H1 (cell line): ENCODE measurements at regions not wholly inside any gene's neighbourhood (a gene's known extent, or its start where the extent isn't known, plus 50 kb on each side); places are given as distances from the start of the nearest gene placed in this dataset.

ENCODE experiments used
- CTCF ChIA-PET: fragments of 300-600 bp; sonication (Branson Sonifier 250); formaldehyde crosslinking; loops from one replicate; lab custom pipeline; 2021; ENCODE audit not compliant: partially characterized antibody; lab: Charles Lee
- POLR2A ChIA-PET: fragments of 300-600 bp; sonication (Branson Sonifier 250); formaldehyde crosslinking; loops from one replicate; lab custom pipeline; 2021; ENCODE audit warnings: inconsistent platforms; ENCODE audit not compliant: partially characterized antibody; lab: Charles Lee
- DNase-seq, 2 experiments: peaks; one replicate each; pipeline versions ENCODE4 v3.0.0 to v3.0.0-alpha.2; 2010 to 2022; ENCODE audit warnings: low spot score in 2 of 2, low read depth in 1 of 2, mixed read lengths in 1 of 2
- FAIRE-seq: peaks from 2 replicates; lab custom pipeline; 2011; peaks lifted over from hg19 to GRCh38; lab: Jason Lieb, UNC
- H2AFZ ChIP-seq: 2 replicates; pipeline ENCODE4 v1.8.1; 2012; ENCODE audit warnings: low read length, inconsistent platforms
- H2AK5ac ChIP-seq: 2 replicates; pipeline ENCODE4 v1.6.1; 2013; ENCODE audit warnings: low read depth, low read length
- H2BK120ac ChIP-seq: replicated peaks from 2 replicates; pipeline ENCODE3; 2013; ENCODE audit warnings: low read depth, low read length, inconsistent platforms
- H2BK12ac ChIP-seq: 2 replicates; pipeline ENCODE4 v1.6.1; 2013; ENCODE audit warnings: low read depth, low read length
- H2BK15ac ChIP-seq: 2 replicates; pipeline ENCODE4 v1.6.1; 2013; ENCODE audit warnings: low read length
- H2BK20ac ChIP-seq: 2 replicates; pipeline ENCODE4 v1.6.1; 2013; ENCODE audit warnings: low read length
- H2BK5ac ChIP-seq: 2 replicates; pipeline ENCODE4 v1.6.1; 2013; ENCODE audit warnings: low read depth, low read length
- H3K14ac ChIP-seq: 2 replicates; pipeline ENCODE4 v1.6.1; 2013; ENCODE audit warnings: inconsistent platforms; ENCODE audit not compliant: insufficient read length
- H3K18ac ChIP-seq: 2 replicates; pipeline ENCODE4 v1.6.1; 2013; ENCODE audit warnings: low read length; ENCODE audit errors: extremely low read depth
- H3K23ac ChIP-seq: 2 replicates; pipeline ENCODE4 v1.6.1; 2013; ENCODE audit warnings: inconsistent platforms; ENCODE audit not compliant: insufficient read length
- H3K23me2 ChIP-seq: 2 replicates; pipeline ENCODE4 v1.6.1; 2013; ENCODE audit warnings: low read depth, low read length
- H3K27ac ChIP-seq: 2 replicates; pipeline ENCODE4 v1.6.1; 2011; ENCODE audit warnings: low read depth, low read length, inconsistent platforms
- H3K27me3 ChIP-seq, 4 experiments: replicated peaks in 1 of 4; 1 replicate in 1 of 4; 2 replicates in 3 of 4; pipeline versions ENCODE4 v1.6.1 to v1.8.1; 2011 to 2013; ENCODE audit warnings: low read length in 3 of 4, mild to moderate bottlenecking in 3 of 4, inconsistent platforms in 2 of 4, mixed read lengths in 2 of 4, moderate library complexity in 1 of 4; ENCODE audit not compliant: control insufficient read depth in 3 of 4, insufficient read depth in 3 of 4; ENCODE audit errors: extremely low read depth in 1 of 4
- H3K36me3 ChIP-seq, 4 experiments: 2 replicates each; pipeline versions ENCODE4 v1.6.1 to v1.8.1; 2011 to 2013; ENCODE audit warnings: mild to moderate bottlenecking in 4 of 4, low read length in 3 of 4, moderate library complexity in 2 of 4, control low read depth in 1 of 4, inconsistent platforms in 1 of 4; ENCODE audit not compliant: insufficient read depth in 4 of 4, control insufficient read depth in 2 of 4
- H3K4ac ChIP-seq: replicated peaks from 2 replicates; pipeline ENCODE3; 2013; ENCODE audit warnings: low read length, low read depth, mixed read lengths, inconsistent platforms; ENCODE audit not compliant: insufficient read length
- H3K4me1 ChIP-seq, 4 experiments: replicated peaks in 1 of 4; 1 replicate in 1 of 4; 2 replicates in 3 of 4; pipeline versions ENCODE4 v1.6.1 to v1.8.1; 2011 to 2013; ENCODE audit warnings: low read length in 3 of 4, inconsistent platforms in 2 of 4, mixed read lengths in 1 of 4; ENCODE audit not compliant: insufficient read depth in 4 of 4, control insufficient read depth in 3 of 4
- H3K4me2 ChIP-seq, 2 experiments: 2 replicates each; pipeline versions ENCODE4 v1.6.1 to v1.8.1; 2011 to 2013; ENCODE audit warnings: low read depth in 2 of 2, low read length in 2 of 2, control low read depth in 1 of 2, inconsistent platforms in 1 of 2, mild to moderate bottlenecking in 1 of 2; ENCODE audit not compliant: insufficient read depth in 1 of 2
- H3K4me3 ChIP-seq, 4 experiments: fragments of 200-600, 300-600 bp in 1 of 4; sonication (generic), shearing (Covaris generic), sonication (Bioruptor Twin) in 1 of 4; 2 replicates each; pipeline versions ENCODE4 v1.5.1 to v1.8.1; 2011 to 2016; ENCODE audit warnings: low read length in 4 of 4, low read depth in 3 of 4, control low read depth in 2 of 4, inconsistent platforms in 2 of 4, mild to moderate bottlenecking in 2 of 4, mixed read lengths in 1 of 4, moderate library complexity in 1 of 4; ENCODE audit not compliant: insufficient read depth in 2 of 4; ENCODE audit errors: extremely low read depth in 1 of 4
- H3K56ac ChIP-seq: replicated peaks from 2 replicates; pipeline ENCODE3; 2013; ENCODE audit warnings: low read depth, mild to moderate bottlenecking, mixed read lengths, low read length, inconsistent platforms; ENCODE audit not compliant: insufficient read length
- H3K79me1 ChIP-seq: 2 replicates; pipeline ENCODE4 v1.6.1; 2013; ENCODE audit warnings: low read depth, low read length, control low read depth
- H3K79me2 ChIP-seq, 2 experiments: 2 replicates each; pipeline versions ENCODE4 v1.6.1 to v1.8.1; 2012 to 2013; ENCODE audit warnings: low read length in 2 of 2, mild to moderate bottlenecking in 2 of 2, inconsistent platforms in 1 of 2; ENCODE audit not compliant: insufficient read depth in 2 of 2, control insufficient read depth in 1 of 2
- H3K9ac ChIP-seq, 4 experiments: replicated peaks in 1 of 4; 1 replicate in 1 of 4; 2 replicates in 3 of 4; pipeline versions ENCODE4 v1.6.1 to v1.8.1; 2011 to 2013; ENCODE audit warnings: low read depth in 3 of 4, low read length in 3 of 4, control low read depth in 2 of 4, mild to moderate bottlenecking in 2 of 4, moderate library complexity in 2 of 4, inconsistent platforms in 1 of 4; ENCODE audit errors: extremely low read depth in 1 of 4
- H3K9me3 ChIP-seq, 2 experiments: 2 replicates each; pipeline versions ENCODE4 v1.6.1 to v1.8.1; 2012 to 2013; ENCODE audit warnings: mild to moderate bottlenecking in 2 of 2, moderate library complexity in 2 of 2, control low read depth in 1 of 2, inconsistent platforms in 1 of 2, low read depth in 1 of 2, low read length in 1 of 2, mixed read lengths in 1 of 2; ENCODE audit not compliant: insufficient read depth in 2 of 2
- H4K20me1 ChIP-seq, 2 experiments: replicated peaks in 1 of 2; 2 replicates each; pipeline versions ENCODE3 to v1.8.1; 2011 to 2013; ENCODE audit warnings: inconsistent platforms in 2 of 2, low read length in 2 of 2, mild to moderate bottlenecking in 1 of 2; ENCODE audit not compliant: insufficient read depth in 2 of 2, control insufficient read depth in 1 of 2
- H4K5ac ChIP-seq: 2 replicates; pipeline ENCODE4 v1.6.1; 2013; ENCODE audit warnings: low read length, low read depth, mixed read lengths, inconsistent platforms; ENCODE audit not compliant: insufficient read length
- H4K8ac ChIP-seq: 2 replicates; pipeline ENCODE4 v1.8.0; 2013; ENCODE audit warnings: mild to moderate bottlenecking, moderate library complexity, low read length, inconsistent platforms; ENCODE audit not compliant: insufficient read depth; ENCODE audit errors: extremely low read depth
- H4K91ac ChIP-seq: replicated peaks from 2 replicates; pipeline ENCODE3; 2013; ENCODE audit warnings: low read length, mixed read lengths, inconsistent platforms; ENCODE audit not compliant: insufficient read length
- BACH1 ChIP-seq: IDR thresholded peaks from 2 replicates; pipeline ENCODE4 v1.6.1; 2012; ENCODE audit warnings: low read length, improper control_type of control experiment
- BCL11A ChIP-seq, 2 experiments: IDR thresholded peaks; one replicate each; pipeline ENCODE4 v1.6.1; 2011; ENCODE audit warnings: low read depth in 2 of 2, low read length in 2 of 2, mild to moderate bottlenecking in 2 of 2
- E2F6 ChIP-seq: IDR thresholded peaks from 2 replicates; pipeline ENCODE4 v1.6.1; 2012; ENCODE audit warnings: inconsistent platforms
- FOSL1 ChIP-seq: IDR thresholded peaks from 2 replicates; pipeline ENCODE4 v1.6.1; 2011; ENCODE audit warnings: mild to moderate bottlenecking, low read depth, low read length, moderate library complexity; ENCODE audit not compliant: insufficient read depth
- RBBP5 ChIP-seq: IDR thresholded peaks from 2 replicates; pipeline ENCODE4 v1.7.1; 2012; ENCODE audit warnings: low read depth, mild to moderate bottlenecking, inconsistent platforms, low read length, moderate library complexity, borderline replicate concordance
- RFX5 ChIP-seq: IDR thresholded peaks from 2 replicates; pipeline ENCODE4 v1.6.1; 2011; ENCODE audit warnings: low read depth, low read length, improper control_type of control experiment, borderline replicate concordance
- SIN3A ChIP-seq, 2 experiments: IDR thresholded peaks in 1 of 2; conservative IDR thresholded peaks in 1 of 2; 2 replicates each; pipeline ENCODE4 v1.6.1; 2011 to 2012; ENCODE audit warnings: low read length in 2 of 2, improper control_type of control experiment in 1 of 2, low read depth in 1 of 2, mild to moderate bottlenecking in 1 of 2
- SIX5 ChIP-seq: IDR thresholded peaks from 2 replicates; pipeline ENCODE4 v1.6.1; 2011; ENCODE audit warnings: mild to moderate bottlenecking, low read depth, low read length
- SP1 ChIP-seq: IDR thresholded peaks from 2 replicates; pipeline ENCODE4 v1.6.1; 2011; ENCODE audit warnings: low read depth, low read length
- SRF ChIP-seq: IDR thresholded peaks from 2 replicates; pipeline ENCODE4 v1.6.1; 2011; ENCODE audit warnings: mild to moderate bottlenecking, low read depth, low read length, moderate library complexity
- YY1 ChIP-seq: IDR thresholded peaks from 2 replicates; pipeline ENCODE4 v1.6.1; 2011; ENCODE audit warnings: low read depth, mild to moderate bottlenecking, low read length
- WGBS, 2 experiments: shearing (Covaris generic) in 1 of 2; methylation state at CpG; one replicate each; pipeline versions ENCODE4 v1.1.6 to v1.1.7; 2013 to 2015; ENCODE audit warnings: low lambda C conversion rate in 2 of 2, mixed read lengths in 2 of 2, inconsistent platforms in 1 of 2, low coverage in 1 of 2, missing lambda C conversion rate in 1 of 2; ENCODE audit not compliant: insufficient replicate concordance in 2 of 2, insufficient coverage in 1 of 2, insufficient read length in 1 of 2; ENCODE audit errors: extremely low coverage in 1 of 2, missing lambda C conversion rate in 1 of 2; 5-methylcytosine and 5-hydroxymethylcytosine counted together
- TF ChIP-seq, protein P1 (sequence below): IDR thresholded peaks from 2 replicates; pipeline ENCODE4 v1.6.1; 2011; ENCODE audit warnings: low read depth, mild to moderate bottlenecking, low read length; ENCODE audit not compliant: insufficient read depth
- TF ChIP-seq, protein P2 (sequence below): IDR thresholded peaks from 2 replicates; pipeline ENCODE4 v1.6.1; 2011; ENCODE audit warnings: low read length, improper control_type of control experiment

- Histone ChIP-seq H3K4me1 (no peaks in the 10 kb centered on the region), H3K14ac (no peak overlapping the region), H3K56ac (no peak overlapping the region), H3K18ac (no peak overlapping the region), H3K9me3 (no peaks in the 10 kb centered on the region), H3K9ac (no peak overlapping the region), H3K23me2 (no peaks in the 10 kb centered on the region), H2BK20ac (no peak overlapping the region), H2AFZ (no peak overlapping the region), H3K4ac (no peak overlapping the region), H3K79me2 (no peaks in the 10 kb centered on the region), H3K4me2 (no peak overlapping the region), H2BK5ac (no peak overlapping the region), H2BK120ac (no peak overlapping the region), H2BK12ac (no peak overlapping the region), H3K27ac (no peak overlapping the region), H2AK5ac (no peak overlapping the region), H4K20me1 (no peaks in the 10 kb centered on the region), H4K8ac (no peak overlapping the region), H3K4me3 (no peak overlapping the region), H2BK15ac (no peak overlapping the region), H3K79me1 (no peaks in the 10 kb centered on the region), H3K27me3 (no peaks in the 10 kb centered on the region), H4K5ac (no peak overlapping the region), H3K23ac (no peak overlapping the region), H3K36me3 (no peaks in the 10 kb centered on the region), H4K91ac (no peak overlapping the region)
- DNase-seq (no peak), FAIRE-seq (no peak)
- ChIA-PET CTCF (interaction anchor here (1.4 kb wide), 1 partner anchor 14 kb away, joined by 4 read pairs; no protein-coding TSS in a partner anchor), POLR2A (no interaction called here)
- WGBS, 2 experiments: 93% methylated on average over 2 of the region's 2 CpGs; no CpG with 5 or more reads in 1 of the 2 experiments
- TF ChIP-seq, protein P1, sequence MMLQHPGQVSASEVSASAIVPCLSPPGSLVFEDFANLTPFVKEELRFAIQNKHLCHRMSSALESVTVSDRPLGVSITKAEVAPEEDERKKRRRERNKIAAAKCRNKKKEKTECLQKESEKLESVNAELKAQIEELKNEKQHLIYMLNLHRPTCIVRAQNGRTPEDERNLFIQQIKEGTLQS: no peak
- TF ChIP-seq SIX5: no peak
- no peak for TF ChIP-seq SRF
- TF ChIP-seq FOSL1: no peak
- no peak for TF ChIP-seq SIN3A (conservative IDR thresholded peaks at IDR 0.05 in 1 of 2, IDR thresholded peaks at IDR 0.05 in 1 of 2; ENCODE audit: low read depth in 1 of 2, low read length in 2 of 2)
- TF ChIP-seq BACH1: no peak
- TF ChIP-seq RFX5: no peak
- TF ChIP-seq E2F6: no peak
- TF ChIP-seq, protein P2, sequence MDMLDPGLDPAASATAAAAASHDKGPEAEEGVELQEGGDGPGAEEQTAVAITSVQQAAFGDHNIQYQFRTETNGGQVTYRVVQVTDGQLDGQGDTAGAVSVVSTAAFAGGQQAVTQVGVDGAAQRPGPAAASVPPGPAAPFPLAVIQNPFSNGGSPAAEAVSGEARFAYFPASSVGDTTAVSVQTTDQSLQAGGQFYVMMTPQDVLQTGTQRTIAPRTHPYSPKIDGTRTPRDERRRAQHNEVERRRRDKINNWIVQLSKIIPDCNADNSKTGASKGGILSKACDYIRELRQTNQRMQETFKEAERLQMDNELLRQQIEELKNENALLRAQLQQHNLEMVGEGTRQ: no peak
- no peak for TF ChIP-seq BCL11A (IDR thresholded peaks at IDR 0.05; ENCODE audit: low read depth in 2 of 2, low read length in 2 of 2)
- no peak for TF ChIP-seq SP1
- TF ChIP-seq YY1: no peak
- TF ChIP-seq RBBP5: no peak
These were observed 277.6 kb upstream of the NCAM2 start for GRCh38 chr21:20720623-20721022.
